H1 (cell line): ENCODE measurements at regions not wholly inside any gene's neighbourhood (a gene's known extent, or its start where the extent isn't known, plus 50 kb on each side); places are given as distances from the start of the nearest gene placed in this dataset.

Source experiments
- SP4 ChIP-seq: IDR thresholded peaks from 2 replicates; pipeline ENCODE4 v1.6.1; 2012; ENCODE audit warnings: low read length, inconsistent platforms
- TF ChIP-seq, protein P1 (sequence below): IDR thresholded peaks from 2 replicates; pipeline ENCODE4 v1.6.1; 2012; ENCODE audit warnings: inconsistent platforms

DNA sequence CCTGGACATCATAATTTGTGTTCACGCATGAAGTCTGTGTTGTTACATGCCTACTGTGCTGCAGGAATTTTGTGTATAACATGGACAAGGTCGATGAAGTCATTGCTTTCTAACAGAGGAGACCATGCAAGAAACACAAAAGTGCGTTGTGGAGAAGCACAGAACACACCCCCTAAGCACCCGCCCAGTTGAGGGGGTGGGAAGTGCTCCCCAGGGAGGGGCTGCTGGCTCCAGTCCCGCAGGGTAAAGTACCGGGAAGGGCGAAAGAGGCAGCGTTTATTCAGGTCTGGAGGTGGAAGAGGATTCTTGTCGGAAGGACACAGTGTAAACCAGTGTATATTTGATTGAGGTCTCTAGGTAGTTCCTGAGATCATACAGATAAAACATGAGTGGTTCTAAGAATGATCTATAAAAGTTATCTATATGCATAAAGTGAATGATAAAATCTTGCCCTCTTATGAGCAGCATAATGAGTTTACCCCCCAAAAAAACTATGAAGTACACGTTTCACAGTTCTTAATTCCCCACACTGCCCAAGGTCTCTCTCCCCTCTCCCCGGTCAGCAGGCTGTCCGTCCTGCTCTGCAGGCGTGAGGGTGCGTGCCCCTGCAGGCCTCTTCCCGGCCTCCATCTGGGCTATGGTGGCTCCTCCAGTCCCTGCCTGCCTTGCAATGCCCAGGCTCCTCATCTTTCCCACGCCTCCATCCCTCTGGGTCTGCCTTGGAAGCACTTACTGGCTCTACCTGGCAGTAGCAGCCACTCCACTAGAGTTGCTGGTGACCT lies 159.7 kb downstream of the THBS2 start (continued):
- TF ChIP-seq, protein P1, sequence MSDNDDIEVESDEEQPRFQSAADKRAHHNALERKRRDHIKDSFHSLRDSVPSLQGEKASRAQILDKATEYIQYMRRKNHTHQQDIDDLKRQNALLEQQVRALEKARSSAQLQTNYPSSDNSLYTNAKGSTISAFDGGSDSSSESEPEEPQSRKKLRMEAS: no peak
- no peak for TF ChIP-seq SP4
